Hepatocyte (in vitro differentiated cells): ENCODE measurements at regions not wholly inside any gene's neighbourhood (a gene's known extent, or its start where the extent isn't known, plus 50 kb on each side); places are given as distances from the start of the nearest gene placed in this dataset.

Experiments
- CTCF ChIP-seq: fragments of 200-600 bp; sonication (generic); IDR thresholded peaks from 2 replicates; pipeline ENCODE4 v1.5.1; 2016; ENCODE audit warnings: antibody characterized with exemption, mild to moderate bottlenecking; ENCODE audit not compliant: poor library complexity
- EZH2 ChIP-seq: fragments of 200-600 bp; sonication (generic); IDR thresholded peaks from 2 replicates; pipeline ENCODE4 v1.6.1; 2016; ENCODE audit warnings: antibody characterized with exemption, mild to moderate bottlenecking, borderline replicate concordance
- EZH2phosphoT487 ChIP-seq: fragments of 200-600 bp; sonication (generic); IDR thresholded peaks from one replicate; pipeline ENCODE4 v1.6.1; 2018; ENCODE audit warnings: antibody characterized with exemption, mild to moderate bottlenecking, low read depth, moderate library complexity; ENCODE audit not compliant: unreplicated experiment, severe bottlenecking

DNA sequence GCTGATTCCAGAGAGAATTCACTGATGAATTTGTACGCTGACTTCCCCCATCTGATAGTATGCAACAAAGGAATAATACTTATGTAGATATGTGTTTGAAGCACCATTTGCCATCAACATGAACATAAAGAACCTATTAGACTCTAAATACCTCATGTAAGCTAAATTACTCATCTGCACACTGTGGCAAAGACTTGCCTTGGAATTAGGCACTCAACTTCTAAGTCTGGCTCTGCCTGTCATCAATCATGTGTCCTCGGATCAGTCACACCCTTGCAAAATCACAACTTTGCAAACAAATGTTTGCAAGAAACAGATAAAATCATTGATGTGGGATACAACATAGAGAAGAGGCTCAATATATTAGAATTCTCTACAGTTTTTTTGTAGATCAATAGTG is 169.9 kb upstream of the LDB2 start:
- TF ChIP-seq EZH2: no peak
- TF ChIP-seq CTCF: no peak
- TF ChIP-seq EZH2phosphoT487: no peak
